Neural progenitor cell (in vitro differentiated cells): ENCODE measurements at regions not wholly inside any gene's neighbourhood (a gene's known extent, or its start where the extent isn't known, plus 50 kb on each side); places are given as distances from the start of the nearest gene placed in this dataset.

ENCODE experiments used
- EZH2 ChIP-seq: fragments of 200-600 bp; sonication (generic); IDR thresholded peaks from 2 replicates; pipeline ENCODE4 v1.6.1; 2017; ENCODE audit warnings: antibody characterized with exemption, mild to moderate bottlenecking, moderate library complexity
- EZH2phosphoT487 ChIP-seq: fragments of 200-600 bp; sonication (generic); IDR thresholded peaks from 2 replicates; pipeline ENCODE4 v1.6.1; 2017; ENCODE audit warnings: antibody characterized with exemption
- TF ChIP-seq, protein P1 (sequence below): fragments of 200-600 bp; sonication (generic); IDR thresholded peaks from 2 replicates; pipeline ENCODE4 v1.5.1; 2017; ENCODE audit warnings: antibody characterized with exemption, mild to moderate bottlenecking

DNA sequence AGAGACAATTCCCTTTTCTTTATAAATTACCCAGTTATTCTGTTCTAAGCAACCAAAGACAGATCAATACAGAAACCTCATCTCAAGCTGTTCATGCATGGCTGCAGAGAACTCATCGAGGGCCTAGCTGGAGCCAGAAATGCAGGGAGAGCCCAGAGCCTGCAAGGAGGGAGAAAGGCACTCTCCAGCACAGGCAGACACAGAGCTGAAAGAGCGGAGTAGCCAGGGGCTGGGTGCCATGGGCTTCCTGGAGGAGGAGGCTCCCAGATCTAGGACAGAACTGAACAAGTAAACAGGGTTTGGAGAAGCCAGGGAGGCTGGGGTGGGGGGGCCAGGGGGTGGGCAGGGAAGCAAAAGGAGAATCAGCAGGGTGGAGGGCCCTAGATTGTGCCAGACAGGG, 144.2 kb upstream of the ZNF507 start:
- TF ChIP-seq, protein P1, sequence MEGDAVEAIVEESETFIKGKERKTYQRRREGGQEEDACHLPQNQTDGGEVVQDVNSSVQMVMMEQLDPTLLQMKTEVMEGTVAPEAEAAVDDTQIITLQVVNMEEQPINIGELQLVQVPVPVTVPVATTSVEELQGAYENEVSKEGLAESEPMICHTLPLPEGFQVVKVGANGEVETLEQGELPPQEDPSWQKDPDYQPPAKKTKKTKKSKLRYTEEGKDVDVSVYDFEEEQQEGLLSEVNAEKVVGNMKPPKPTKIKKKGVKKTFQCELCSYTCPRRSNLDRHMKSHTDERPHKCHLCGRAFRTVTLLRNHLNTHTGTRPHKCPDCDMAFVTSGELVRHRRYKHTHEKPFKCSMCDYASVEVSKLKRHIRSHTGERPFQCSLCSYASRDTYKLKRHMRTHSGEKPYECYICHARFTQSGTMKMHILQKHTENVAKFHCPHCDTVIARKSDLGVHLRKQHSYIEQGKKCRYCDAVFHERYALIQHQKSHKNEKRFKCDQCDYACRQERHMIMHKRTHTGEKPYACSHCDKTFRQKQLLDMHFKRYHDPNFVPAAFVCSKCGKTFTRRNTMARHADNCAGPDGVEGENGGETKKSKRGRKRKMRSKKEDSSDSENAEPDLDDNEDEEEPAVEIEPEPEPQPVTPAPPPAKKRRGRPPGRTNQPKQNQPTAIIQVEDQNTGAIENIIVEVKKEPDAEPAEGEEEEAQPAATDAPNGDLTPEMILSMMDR = no peak
- no peak for TF ChIP-seq EZH2
- TF ChIP-seq EZH2phosphoT487 = no peak
